CD14-positive monocyte (primary cell): ENCODE measurements at regions not wholly inside any gene's neighbourhood (a gene's known extent, or its start where the extent isn't known, plus 50 kb on each side); places are given as distances from the start of the nearest gene placed in this dataset.

Experiments used
- DNase-seq, 3 donors: peaks; one replicate each; pipeline ENCODE4 v3.0.0-alpha.2; 2011 to 2022
- H2AFZ ChIP-seq: 2 replicates; pipeline ENCODE4 v1.6.0; 2012; ENCODE audit warnings: mild to moderate bottlenecking, low read depth, low read length, inconsistent platforms; ENCODE audit not compliant: insufficient read depth, poor library complexity, severe bottlenecking
- H3K27ac ChIP-seq, 2 donors: 1 replicate in 1 of 2; 2 replicates in 1 of 2; pipeline ENCODE4 v1.5.1; 2012 to 2013; ENCODE audit warnings: low read length in 2 of 2, control low read depth in 1 of 2, inconsistent platforms in 1 of 2, low read depth in 1 of 2, mild to moderate bottlenecking in 1 of 2
- H3K27me3 ChIP-seq, 2 donors: one replicate each; pipeline versions ENCODE4 v1.6.0 to v1.6.1; 2011 to 2013; ENCODE audit warnings: low read length in 2 of 2; ENCODE audit not compliant: control insufficient read depth in 2 of 2, insufficient read depth in 2 of 2
- H3K36me3 ChIP-seq, 2 donors: replicated peaks in 1 of 2; 1 replicate in 1 of 2; 2 replicates in 1 of 2; pipeline versions ENCODE4 v1.5.1 to v1.6.1; 2012 to 2013; ENCODE audit warnings: low read length in 2 of 2, control low read depth in 1 of 2, inconsistent platforms in 1 of 2, mild to moderate bottlenecking in 1 of 2; ENCODE audit not compliant: insufficient read depth in 2 of 2, control insufficient read depth in 1 of 2
- H3K4me1 ChIP-seq, 2 donors: 1 replicate in 1 of 2; 2 replicates in 1 of 2; pipeline versions ENCODE4 v1.5.1 to v1.6.1; 2012 to 2013; ENCODE audit warnings: low read length in 2 of 2, control low read depth in 1 of 2, inconsistent platforms in 1 of 2, mild to moderate bottlenecking in 1 of 2, moderate library complexity in 1 of 2; ENCODE audit not compliant: insufficient read depth in 2 of 2, control insufficient read depth in 1 of 2
- H3K4me2 ChIP-seq: replicated peaks from 2 replicates; pipeline ENCODE3; 2012; ENCODE audit warnings: low read length, moderate library complexity, mild to moderate bottlenecking; ENCODE audit not compliant: poor library complexity, severe bottlenecking; ENCODE audit errors: extremely low read depth
- H3K4me3 ChIP-seq, 3 experiments: fragments of 200-600 bp in 1 of 3; sonication (generic) in 1 of 3; replicated peaks in 1 of 3; 1 replicate in 2 of 3; 2 replicates in 1 of 3; pipeline ENCODE4 v1.5.1; 2011 to 2013; ENCODE audit warnings: low read length in 3 of 3, mild to moderate bottlenecking in 3 of 3, control low read depth in 2 of 3, low read depth in 2 of 3, inconsistent platforms in 1 of 3, moderate library complexity in 1 of 3
- H3K79me2 ChIP-seq: 2 replicates; pipeline ENCODE4 v1.6.0; 2012; ENCODE audit warnings: mild to moderate bottlenecking, control low read depth, inconsistent platforms, low read length, moderate library complexity; ENCODE audit not compliant: insufficient read depth
- H3K9ac ChIP-seq: 2 replicates; pipeline ENCODE4 v1.6.0; 2017; ENCODE audit warnings: low read length, mild to moderate bottlenecking; ENCODE audit not compliant: insufficient read depth, poor library complexity, severe bottlenecking
- H3K9me3 ChIP-seq, 2 donors: replicated peaks in 1 of 2; 1 replicate in 1 of 2; 2 replicates in 1 of 2; pipeline versions ENCODE4 v1.5.1 to v1.6.1; 2012 to 2013; ENCODE audit warnings: low read length in 2 of 2, control low read depth in 1 of 2; ENCODE audit not compliant: control insufficient read depth in 1 of 2, insufficient read depth in 1 of 2
- H4K20me1 ChIP-seq: 2 replicates; pipeline ENCODE4 v1.6.0; 2012; ENCODE audit warnings: mild to moderate bottlenecking, low read length, control low read depth, moderate library complexity; ENCODE audit not compliant: insufficient read depth
- H3K27ac Mint-ChIP-seq, 7 donors: one replicate each; pipeline ENCODE4 v1.8.0; 2020; ENCODE audit warnings: mild to moderate bottlenecking in 7 of 7, mixed read lengths in 7 of 7, moderate library complexity in 6 of 7, inconsistent platforms in 2 of 7
- H3K27me3 Mint-ChIP-seq, 3 donors: one replicate each; pipeline ENCODE4 v1.8.0; 2021 to 2022; ENCODE audit warnings: low read depth in 3 of 3, mild to moderate bottlenecking in 3 of 3, mixed read lengths in 3 of 3, moderate library complexity in 3 of 3, inconsistent platforms in 1 of 3
- H3K36me3 Mint-ChIP-seq, 2 donors: one replicate each; pipeline ENCODE4 v1.8.0; 2020; ENCODE audit warnings: mixed read lengths in 2 of 2, inconsistent platforms in 1 of 2, mild to moderate bottlenecking in 1 of 2
- H3K4me1 Mint-ChIP-seq: one replicate; pipeline ENCODE4 v1.8.0; 2020; ENCODE audit warnings: mild to moderate bottlenecking, mixed read lengths
- H3K4me3 Mint-ChIP-seq, 2 donors: one replicate each; pipeline ENCODE4 v1.8.0; 2020; ENCODE audit warnings: mild to moderate bottlenecking in 2 of 2, mixed read lengths in 2 of 2, moderate library complexity in 1 of 2
- H3K9me3 Mint-ChIP-seq, 7 donors: one replicate each; pipeline ENCODE4 v1.8.0; 2020 to 2022; ENCODE audit warnings: mixed read lengths in 7 of 7, mild to moderate bottlenecking in 6 of 7, moderate library complexity in 6 of 7, inconsistent platforms in 2 of 7
- CTCF ChIP-seq: fragments of 200-600 bp; IDR thresholded peaks from one replicate; pipeline ENCODE4 v1.8.0; 2022; ENCODE audit warnings: antibody characterized with exemption, mild to moderate bottlenecking
- WGBS: methylation state at CpG from one replicate; pipeline ENCODE4 v1.1.5; 2013; ENCODE audit warnings: missing lambda C conversion rate; ENCODE audit not compliant: insufficient coverage; 5-methylcytosine and 5-hydroxymethylcytosine counted together
- intact Hi-C, 2 donors: fragments of 100-400 bp; cut with micrococcal nuclease; formaldehyde crosslinking; loops; one replicate each; pipeline versions ENCODE4 v1.15.0 to v1.15.1; 2023

- Histone ChIP-seq H3K4me2 (no peak overlapping the region), H2AFZ (no peak overlapping the region), H3K9ac (no peak overlapping the region), H3K27ac (no peak overlapping the region), H3K9me3 (no peaks in the 10 kb centered on the region), H4K20me1 (no peaks in the 10 kb centered on the region), H3K79me2 (no peaks in the 10 kb centered on the region), H3K4me1 (no peaks in the 10 kb centered on the region), H3K27me3 (no peaks in the 10 kb centered on the region), H3K4me3 (no peak overlapping the region), H3K36me3 (no peaks in the 10 kb centered on the region)
- H3K27ac Mint-ChIP-seq: peak overlapping the region in 1 of 7 donors; percentile 54
- peaks cover 4 to 14% (median 10%) of the 10 kb centered on the region in 3 donors for H3K27me3 Mint-ChIP-seq
- H3K4me3 Mint-ChIP-seq: no peak overlapping the region
- DNase-seq: no peak
- peaks cover 0 to 3% (median 0%) of the 10 kb centered on the region in 7 donors for H3K9me3 Mint-ChIP-seq
- intact Hi-C loops: no loop called here
- no peak for TF ChIP-seq CTCF
- no peaks in the 10 kb centered on the region for H3K36me3 Mint-ChIP-seq
- peaks cover 6% of the 10 kb centered on the region for H3K4me1 Mint-ChIP-seq
Measured at GRCh38 chr16:50916040-50916439, 174.2 kb downstream of the CYLD start.

GRCh38 chr16:50915120-50915519 lies 173.2 kb downstream of the CYLD start:
- H3K4me3 ChIP-seq: no peak overlapping the region
- no peaks in the 10 kb centered on the region for H4K20me1 ChIP-seq
- H2AFZ ChIP-seq: no peak overlapping the region
- no peak overlapping the region for H3K4me2 ChIP-seq
- no peak overlapping the region for H3K4me3 Mint-ChIP-seq
- no peaks in the 10 kb centered on the region for H3K36me3 ChIP-seq
- no peak for TF ChIP-seq CTCF
- no peaks in the 10 kb centered on the region for H3K36me3 Mint-ChIP-seq
- peaks cover 6% of the 10 kb centered on the region for H3K4me1 Mint-ChIP-seq
- H3K4me1 ChIP-seq: no peaks in the 10 kb centered on the region
- WGBS: 62% methylated on average over 2 of the region's 2 CpGs
- H3K9me3 ChIP-seq: no peaks in the 10 kb centered on the region
- no peak overlapping the region for H3K9ac ChIP-seq
- H3K27ac ChIP-seq: no peak overlapping the region
- H3K27me3 ChIP-seq: peaks cover 0 to 2% of the 10 kb centered on the region in 2 donors
- intact Hi-C loops: no loop called here
- no peak overlapping the region for H3K27ac Mint-ChIP-seq
- no peaks in the 10 kb centered on the region for H3K79me2 ChIP-seq
- peaks cover 4 to 14% (median 11%) of the 10 kb centered on the region in 3 donors for H3K27me3 Mint-ChIP-seq
- H3K9me3 Mint-ChIP-seq: peaks cover 0 to 2% (median 0%) of the 10 kb centered on the region in 7 donors
- DNase-seq: no peak
